SK-N-SH treated with all-trans-retinoic acid at 6 μM for 48 hours (cell line): ENCODE measurements at regions not wholly inside any gene's neighbourhood (a gene's known extent, or its start where the extent isn't known, plus 50 kb on each side); places are given as distances from the start of the nearest gene placed in this dataset.

Experiments used
- ATAC-seq: fragments of 200-7000 bp; cut with Tn5 transposase; 3 replicates; pipeline ENCODE4 v1.9.1; 2020; ENCODE audit warnings: mild to moderate bottlenecking, moderate library complexity
- ARNTL ChIP-seq: fragments of 450-650 bp; formaldehyde crosslinking; IDR thresholded peaks from 2 replicates; pipeline ENCODE4 v1.5.0; 2020; ENCODE audit warnings: low read depth, mild to moderate bottlenecking, moderate library complexity, borderline replicate concordance
- BACH2 ChIP-seq: fragments of 250-450 bp; sonication (Bioruptor Pico); IDR thresholded peaks from 2 replicates; pipeline ENCODE4 v1.9.0; 2021; ENCODE audit warnings: mild to moderate bottlenecking, borderline replicate concordance
- ESRRG ChIP-seq: fragments of 250-450 bp; sonication (Bioruptor Pico); IDR thresholded peaks from 2 replicates; pipeline ENCODE4 v1.6.1; 2021; ENCODE audit warnings: mild to moderate bottlenecking
- GLIS3 ChIP-seq: fragments of 250-450 bp; sonication (Bioruptor Pico); IDR thresholded peaks from 2 replicates; pipeline ENCODE4 v1.5.0; 2020; ENCODE audit warnings: mild to moderate bottlenecking, moderate library complexity
- ISL1 ChIP-seq: fragments of 250-450 bp; sonication (Bioruptor Pico); IDR thresholded peaks from 2 replicates; pipeline ENCODE4 v2.1.2; 2022; ENCODE audit warnings: mild to moderate bottlenecking, moderate library complexity
- OSR1 ChIP-seq: fragments of 250-450 bp; sonication (Bioruptor Pico); IDR thresholded peaks from 2 replicates; pipeline ENCODE4 v1.8.0; 2022; ENCODE audit warnings: moderate library complexity, mild to moderate bottlenecking, inconsistent platforms
- PPARA ChIP-seq: fragments of 250-450 bp; sonication (Bioruptor Pico); IDR thresholded peaks from 2 replicates; pipeline ENCODE4 v1.5.0; 2020; ENCODE audit warnings: mild to moderate bottlenecking, borderline replicate concordance
- RARB ChIP-seq: fragments of 250-450 bp; sonication (Bioruptor Pico); IDR thresholded peaks from 2 replicates; pipeline ENCODE4 v1.8.0; 2021; ENCODE audit warnings: mild to moderate bottlenecking, moderate library complexity
- SNAI2 ChIP-seq: fragments of 250-450 bp; sonication (Bioruptor Pico); IDR thresholded peaks from 2 replicates; pipeline ENCODE4 v1.5.0; 2020; ENCODE audit warnings: mild to moderate bottlenecking, moderate library complexity
- TOX ChIP-seq: fragments of 250-450 bp; sonication (Bioruptor Pico); IDR thresholded peaks from 2 replicates; pipeline ENCODE4 v1.8.0; 2021; ENCODE audit warnings: mild to moderate bottlenecking, moderate library complexity, borderline replicate concordance
- ZC3H10 ChIP-seq: fragments of 250-450 bp; sonication (Bioruptor Pico); IDR thresholded peaks from 2 replicates; pipeline ENCODE4 v1.5.1; 2021; ENCODE audit warnings: mild to moderate bottlenecking, moderate library complexity
- ZFP3 ChIP-seq: fragments of 250-450 bp; sonication (Bioruptor Pico); IDR thresholded peaks from 2 replicates; pipeline ENCODE4 v1.5.0; 2020; ENCODE audit warnings: mild to moderate bottlenecking, moderate library complexity
- ZFP30 ChIP-seq: fragments of 450-650 bp; formaldehyde crosslinking; IDR thresholded peaks from 2 replicates; pipeline ENCODE4 v1.5.0; 2022; ENCODE audit warnings: mild to moderate bottlenecking, moderate library complexity
- ZNF565 ChIP-seq: fragments of 450-650 bp; formaldehyde crosslinking; conservative IDR thresholded peaks from 2 replicates; pipeline ENCODE4 v1.5.0; 2020; ENCODE audit warnings: low read depth, mild to moderate bottlenecking, moderate library complexity
- ZNF70 ChIP-seq: fragments of 450-650 bp; formaldehyde crosslinking; IDR thresholded peaks from 2 replicates; pipeline ENCODE4 v1.5.0; 2020; ENCODE audit warnings: mild to moderate bottlenecking, moderate library complexity
- TF ChIP-seq, protein P1 (sequence below): fragments of 250-450 bp; sonication (Bioruptor Pico); IDR thresholded peaks from 2 replicates; pipeline ENCODE4 v1.8.0; 2020; ENCODE audit warnings: mild to moderate bottlenecking, moderate library complexity, borderline replicate concordance
- TF ChIP-seq, protein P2 (sequence below): fragments of 250-450 bp; sonication (Bioruptor Pico); IDR thresholded peaks from 2 replicates; pipeline ENCODE4 v1.8.0; 2021; ENCODE audit warnings: low read depth, mild to moderate bottlenecking, moderate library complexity, borderline replicate concordance
- TF ChIP-seq, protein P3 (sequence below): fragments of 250-450 bp; sonication (Bioruptor Pico); IDR thresholded peaks from 2 replicates; pipeline ENCODE4 v1.5.0; 2020; ENCODE audit warnings: mild to moderate bottlenecking, moderate library complexity
- TF ChIP-seq, protein P4 (sequence below): fragments of 250-450 bp; sonication (Bioruptor Pico); IDR thresholded peaks from 2 replicates; pipeline ENCODE4 v1.5.1; 2020; ENCODE audit warnings: low read depth, mild to moderate bottlenecking, moderate library complexity

DNA sequence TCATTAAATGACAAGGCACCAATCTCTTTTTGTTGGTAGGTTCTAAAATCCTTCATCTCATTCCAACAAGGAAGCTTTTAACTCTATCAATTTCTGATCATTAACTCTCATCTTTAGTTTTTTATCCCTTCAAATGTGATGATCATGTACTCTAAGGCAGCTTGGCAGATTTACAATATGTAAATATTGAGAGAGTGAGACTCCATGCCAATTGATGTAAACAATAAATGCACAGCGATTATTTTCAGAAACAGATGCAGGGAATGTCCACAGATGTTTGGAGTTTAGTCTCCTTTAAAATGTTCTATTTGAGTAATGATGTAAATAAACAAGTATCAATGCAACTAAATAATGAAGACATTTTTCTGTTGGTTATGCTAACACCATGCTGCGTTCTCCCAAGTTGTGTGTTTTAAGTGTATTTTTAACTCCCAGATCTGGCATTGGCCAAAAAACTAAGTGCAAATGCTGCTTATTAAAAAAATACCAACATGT lies 213.8 kb downstream of the AHR start:
- ATAC-seq, result no peak
- TF ChIP-seq SNAI2 (CRISPR knock-in tag) (no peak), GLIS3 (CRISPR knock-in tag) (no peak), ISL1 (no peak), RARB (CRISPR knock-in tag) (no peak), ZNF565 (CRISPR knock-in tag) (no peak), ZFP30 (CRISPR knock-in tag) (no peak), PPARA (CRISPR knock-in tag) (no peak), ZFP3 (CRISPR knock-in tag) (no peak)
- TF ChIP-seq, protein P1, sequence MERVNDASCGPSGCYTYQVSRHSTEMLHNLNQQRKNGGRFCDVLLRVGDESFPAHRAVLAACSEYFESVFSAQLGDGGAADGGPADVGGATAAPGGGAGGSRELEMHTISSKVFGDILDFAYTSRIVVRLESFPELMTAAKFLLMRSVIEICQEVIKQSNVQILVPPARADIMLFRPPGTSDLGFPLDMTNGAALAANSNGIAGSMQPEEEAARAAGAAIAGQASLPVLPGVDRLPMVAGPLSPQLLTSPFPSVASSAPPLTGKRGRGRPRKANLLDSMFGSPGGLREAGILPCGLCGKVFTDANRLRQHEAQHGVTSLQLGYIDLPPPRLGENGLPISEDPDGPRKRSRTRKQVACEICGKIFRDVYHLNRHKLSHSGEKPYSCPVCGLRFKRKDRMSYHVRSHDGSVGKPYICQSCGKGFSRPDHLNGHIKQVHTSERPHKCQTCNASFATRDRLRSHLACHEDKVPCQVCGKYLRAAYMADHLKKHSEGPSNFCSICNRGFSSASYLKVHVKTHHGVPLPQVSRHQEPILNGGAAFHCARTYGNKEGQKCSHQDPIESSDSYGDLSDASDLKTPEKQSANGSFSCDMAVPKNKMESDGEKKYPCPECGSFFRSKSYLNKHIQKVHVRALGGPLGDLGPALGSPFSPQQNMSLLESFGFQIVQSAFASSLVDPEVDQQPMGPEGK (CRISPR knock-in tag), result no peak
- TF ChIP-seq, protein P2, sequence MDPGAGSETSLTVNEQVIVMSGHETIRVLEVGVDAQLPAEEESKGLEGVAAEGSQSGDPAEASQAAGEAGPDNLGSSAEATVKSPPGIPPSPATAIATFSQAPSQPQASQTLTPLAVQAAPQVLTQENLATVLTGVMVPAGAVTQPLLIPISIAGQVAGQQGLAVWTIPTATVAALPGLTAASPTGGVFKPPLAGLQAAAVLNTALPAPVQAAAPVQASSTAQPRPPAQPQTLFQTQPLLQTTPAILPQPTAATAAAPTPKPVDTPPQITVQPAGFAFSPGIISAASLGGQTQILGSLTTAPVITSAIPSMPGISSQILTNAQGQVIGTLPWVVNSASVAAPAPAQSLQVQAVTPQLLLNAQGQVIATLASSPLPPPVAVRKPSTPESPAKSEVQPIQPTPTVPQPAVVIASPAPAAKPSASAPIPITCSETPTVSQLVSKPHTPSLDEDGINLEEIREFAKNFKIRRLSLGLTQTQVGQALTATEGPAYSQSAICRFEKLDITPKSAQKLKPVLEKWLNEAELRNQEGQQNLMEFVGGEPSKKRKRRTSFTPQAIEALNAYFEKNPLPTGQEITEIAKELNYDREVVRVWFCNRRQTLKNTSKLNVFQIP (CRISPR knock-in tag), result no peak
- TF ChIP-seq, protein P3, sequence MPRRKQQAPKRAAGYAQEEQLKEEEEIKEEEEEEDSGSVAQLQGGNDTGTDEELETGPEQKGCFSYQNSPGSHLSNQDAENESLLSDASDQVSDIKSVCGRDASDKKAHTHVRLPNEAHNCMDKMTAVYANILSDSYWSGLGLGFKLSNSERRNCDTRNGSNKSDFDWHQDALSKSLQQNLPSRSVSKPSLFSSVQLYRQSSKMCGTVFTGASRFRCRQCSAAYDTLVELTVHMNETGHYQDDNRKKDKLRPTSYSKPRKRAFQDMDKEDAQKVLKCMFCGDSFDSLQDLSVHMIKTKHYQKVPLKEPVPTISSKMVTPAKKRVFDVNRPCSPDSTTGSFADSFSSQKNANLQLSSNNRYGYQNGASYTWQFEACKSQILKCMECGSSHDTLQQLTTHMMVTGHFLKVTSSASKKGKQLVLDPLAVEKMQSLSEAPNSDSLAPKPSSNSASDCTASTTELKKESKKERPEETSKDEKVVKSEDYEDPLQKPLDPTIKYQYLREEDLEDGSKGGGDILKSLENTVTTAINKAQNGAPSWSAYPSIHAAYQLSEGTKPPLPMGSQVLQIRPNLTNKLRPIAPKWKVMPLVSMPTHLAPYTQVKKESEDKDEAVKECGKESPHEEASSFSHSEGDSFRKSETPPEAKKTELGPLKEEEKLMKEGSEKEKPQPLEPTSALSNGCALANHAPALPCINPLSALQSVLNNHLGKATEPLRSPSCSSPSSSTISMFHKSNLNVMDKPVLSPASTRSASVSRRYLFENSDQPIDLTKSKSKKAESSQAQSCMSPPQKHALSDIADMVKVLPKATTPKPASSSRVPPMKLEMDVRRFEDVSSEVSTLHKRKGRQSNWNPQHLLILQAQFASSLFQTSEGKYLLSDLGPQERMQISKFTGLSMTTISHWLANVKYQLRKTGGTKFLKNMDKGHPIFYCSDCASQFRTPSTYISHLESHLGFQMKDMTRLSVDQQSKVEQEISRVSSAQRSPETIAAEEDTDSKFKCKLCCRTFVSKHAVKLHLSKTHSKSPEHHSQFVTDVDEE (CRISPR knock-in tag), result no peak
- TF ChIP-seq, all 23 proteins: peak for 0

DNA sequence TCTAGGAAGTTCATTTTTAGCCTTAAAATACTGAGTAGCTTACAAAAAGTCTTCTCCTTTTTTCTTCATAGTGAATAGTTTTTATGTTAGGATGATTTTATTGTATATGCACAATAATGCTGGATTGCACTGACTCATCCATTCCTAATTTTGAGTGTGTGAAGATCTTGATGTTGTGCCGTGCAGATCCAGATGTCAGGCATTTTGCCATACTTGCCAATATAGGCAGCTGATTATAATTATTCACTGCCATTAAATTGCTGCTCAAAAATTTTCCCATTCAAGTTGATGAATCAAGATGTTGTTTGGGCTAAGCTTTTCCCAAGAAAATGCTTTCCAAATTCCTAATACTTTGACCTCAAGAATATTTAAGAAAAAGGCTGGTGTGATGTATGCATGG lies 218.3 kb downstream of the AHR start:
- TF ChIP-seq, protein P4, sequence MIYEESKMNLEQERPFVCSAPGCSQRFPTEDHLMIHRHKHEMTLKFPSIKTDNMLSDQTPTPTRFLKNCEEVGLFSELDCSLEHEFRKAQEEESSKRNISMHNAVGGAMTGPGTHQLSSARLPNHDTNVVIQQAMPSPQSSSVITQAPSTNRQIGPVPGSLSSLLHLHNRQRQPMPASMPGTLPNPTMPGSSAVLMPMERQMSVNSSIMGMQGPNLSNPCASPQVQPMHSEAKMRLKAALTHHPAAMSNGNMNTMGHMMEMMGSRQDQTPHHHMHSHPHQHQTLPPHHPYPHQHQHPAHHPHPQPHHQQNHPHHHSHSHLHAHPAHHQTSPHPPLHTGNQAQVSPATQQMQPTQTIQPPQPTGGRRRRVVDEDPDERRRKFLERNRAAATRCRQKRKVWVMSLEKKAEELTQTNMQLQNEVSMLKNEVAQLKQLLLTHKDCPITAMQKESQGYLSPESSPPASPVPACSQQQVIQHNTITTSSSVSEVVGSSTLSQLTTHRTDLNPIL (CRISPR knock-in tag), result no peak
- TF ChIP-seq ZC3H10 (no peak), SNAI2 (CRISPR knock-in tag) (no peak), BACH2 (CRISPR knock-in tag) (no peak), OSR1 (CRISPR knock-in tag) (no peak), ZFP30 (CRISPR knock-in tag) (no peak), GLIS3 (CRISPR knock-in tag) (no peak), RARB (CRISPR knock-in tag) (no peak), ARNTL (CRISPR knock-in tag) (no peak), TOX (CRISPR knock-in tag) (no peak), ISL1 (no peak), ZNF70 (CRISPR knock-in tag) (no peak), ESRRG (CRISPR knock-in tag) (no peak)
- TF ChIP-seq, protein P3 (CRISPR knock-in tag), result no peak
- TF ChIP-seq, protein P2 (CRISPR knock-in tag), result no peak
- TF ChIP-seq, protein P1 (CRISPR knock-in tag), result no peak
- ATAC-seq, result no peak
